ENCODE measurements at regions not wholly inside any gene's neighbourhood (a gene's known extent, or its start where the extent isn't known, plus 50 kb on each side); places are given as distances from the start of the nearest gene placed in this dataset.

DNA sequence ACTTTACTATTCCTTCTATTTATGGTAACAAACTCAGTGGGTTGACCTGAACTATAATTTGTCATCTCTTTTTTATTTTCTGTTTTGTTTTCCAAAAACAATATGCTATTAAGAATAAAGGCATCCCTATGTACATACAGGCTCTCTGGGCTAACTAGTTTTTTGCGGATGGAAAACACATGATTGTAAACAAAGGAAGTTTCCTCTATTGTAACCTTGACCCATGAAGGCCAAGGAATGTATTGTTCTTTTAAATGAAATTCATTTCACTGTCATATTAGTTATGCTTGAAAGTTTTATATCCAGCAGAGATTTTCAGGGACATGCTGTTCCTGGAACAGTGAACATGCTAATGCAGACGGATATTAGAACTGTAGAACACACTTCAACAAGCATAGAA, 705.0 kb upstream of the SEL1L start:
- no peak for ATAC-seq (ENCODE audit: low FRiP score in 2 of 2)
- Histone ChIP-seq H3K4me3 (no peak overlapping the region), H3K4me1 (no peaks in the 10 kb centered on the region), H3K9me3 (no peaks in the 10 kb centered on the region), H3K27me3 (no peaks in the 10 kb centered on the region), H3K36me3 (no peaks in the 10 kb centered on the region), H3K27ac (no peak overlapping the region)
- WGBS, 2 donors, result 46 to 57% methylated on average over 2 of the region's 2 CpGs
- TF ChIP-seq POLR2A (IDR thresholded peaks at IDR 0.05) (no peak), EP300 (IDR thresholded peaks at IDR 0.05) (no peak), POLR2AphosphoS5 (IDR thresholded peaks at IDR 0.05) (no peak)
- TF ChIP-seq, protein P1, sequence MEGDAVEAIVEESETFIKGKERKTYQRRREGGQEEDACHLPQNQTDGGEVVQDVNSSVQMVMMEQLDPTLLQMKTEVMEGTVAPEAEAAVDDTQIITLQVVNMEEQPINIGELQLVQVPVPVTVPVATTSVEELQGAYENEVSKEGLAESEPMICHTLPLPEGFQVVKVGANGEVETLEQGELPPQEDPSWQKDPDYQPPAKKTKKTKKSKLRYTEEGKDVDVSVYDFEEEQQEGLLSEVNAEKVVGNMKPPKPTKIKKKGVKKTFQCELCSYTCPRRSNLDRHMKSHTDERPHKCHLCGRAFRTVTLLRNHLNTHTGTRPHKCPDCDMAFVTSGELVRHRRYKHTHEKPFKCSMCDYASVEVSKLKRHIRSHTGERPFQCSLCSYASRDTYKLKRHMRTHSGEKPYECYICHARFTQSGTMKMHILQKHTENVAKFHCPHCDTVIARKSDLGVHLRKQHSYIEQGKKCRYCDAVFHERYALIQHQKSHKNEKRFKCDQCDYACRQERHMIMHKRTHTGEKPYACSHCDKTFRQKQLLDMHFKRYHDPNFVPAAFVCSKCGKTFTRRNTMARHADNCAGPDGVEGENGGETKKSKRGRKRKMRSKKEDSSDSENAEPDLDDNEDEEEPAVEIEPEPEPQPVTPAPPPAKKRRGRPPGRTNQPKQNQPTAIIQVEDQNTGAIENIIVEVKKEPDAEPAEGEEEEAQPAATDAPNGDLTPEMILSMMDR (IDR thresholded peaks at IDR 0.05), result no peak
- no peak for DNase-seq

DNA sequence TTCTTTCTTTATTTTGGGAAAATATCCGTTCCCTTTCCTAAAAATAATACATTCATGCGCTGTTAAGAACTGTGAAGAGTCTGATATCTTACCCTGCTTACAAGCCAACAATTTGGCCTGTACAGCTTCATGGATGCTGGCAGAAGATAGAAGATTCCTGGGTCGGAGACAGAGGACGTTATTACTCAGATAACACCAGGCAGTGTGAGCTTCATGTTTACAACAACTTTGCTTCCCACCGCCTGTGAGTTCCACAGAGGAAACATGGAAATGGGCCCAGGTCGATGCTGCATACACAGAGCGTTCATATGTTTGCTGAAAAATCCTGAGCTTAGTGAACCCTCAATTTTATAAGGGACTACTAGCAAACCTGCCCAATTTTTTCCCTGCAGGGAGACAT, 705.6 kb upstream of the SEL1L start:
- WGBS, 2 donors, result 43 to 63% methylated on average over 7 of the region's 7 CpGs
- ATAC-seq (ENCODE audit: low FRiP score in 2 of 2) (no peak), DNase-seq (no peak)
- H3K36me3 ChIP-seq, result no peaks in the 10 kb centered on the region
- H3K27me3 ChIP-seq, result no peaks in the 10 kb centered on the region
- no peaks in the 10 kb centered on the region for H3K4me1 ChIP-seq
- H3K27ac ChIP-seq, result no peak overlapping the region
- TF ChIP-seq EP300 (IDR thresholded peaks at IDR 0.05) (no peak), POLR2AphosphoS5 (IDR thresholded peaks at IDR 0.05) (no peak), POLR2A (IDR thresholded peaks at IDR 0.05) (no peak)
- TF ChIP-seq, protein P1 (IDR thresholded peaks at IDR 0.05), result no peak
- H3K9me3 ChIP-seq, result no peaks in the 10 kb centered on the region
- H3K4me3 ChIP-seq, result no peak overlapping the region

DNA sequence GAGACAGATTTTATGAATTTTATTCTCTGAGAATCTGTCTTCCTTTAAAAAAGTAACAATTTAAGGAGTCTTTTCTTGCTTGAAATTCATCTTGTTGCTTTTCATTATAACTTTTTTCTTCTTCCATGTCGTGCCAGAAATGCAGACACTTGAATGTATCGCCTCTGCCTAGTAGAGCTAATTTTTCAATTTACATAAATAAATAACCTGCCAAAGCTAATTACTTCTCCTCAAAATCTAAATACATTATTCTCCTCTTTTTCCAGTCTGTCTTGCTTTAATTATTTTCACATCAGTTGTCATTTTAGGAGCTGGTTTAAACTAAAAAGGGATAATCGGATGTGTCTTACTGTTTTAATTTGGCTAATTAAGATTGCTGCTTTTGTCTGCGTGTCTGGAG, 711.1 kb upstream of the SEL1L start:
- ATAC-seq (ENCODE audit: low FRiP score in 2 of 2) (no peak), DNase-seq (no peak)
- TF ChIP-seq, protein P1 (IDR thresholded peaks at IDR 0.05), result no peak
- TF ChIP-seq POLR2AphosphoS5 (IDR thresholded peaks at IDR 0.05) (no peak), POLR2A (IDR thresholded peaks at IDR 0.05) (no peak), EP300 (IDR thresholded peaks at IDR 0.05) (no peak)
- Histone ChIP-seq H3K4me1 (no peaks in the 10 kb centered on the region), H3K27ac (no peak overlapping the region), H3K36me3 (no peaks in the 10 kb centered on the region), H3K27me3 (no peaks in the 10 kb centered on the region), H3K4me3 (no peak overlapping the region), H3K9me3 (no peaks in the 10 kb centered on the region)
- WGBS, 2 donors, result 76 to 83% methylated on average over 4 of the region's 4 CpGs

DNA sequence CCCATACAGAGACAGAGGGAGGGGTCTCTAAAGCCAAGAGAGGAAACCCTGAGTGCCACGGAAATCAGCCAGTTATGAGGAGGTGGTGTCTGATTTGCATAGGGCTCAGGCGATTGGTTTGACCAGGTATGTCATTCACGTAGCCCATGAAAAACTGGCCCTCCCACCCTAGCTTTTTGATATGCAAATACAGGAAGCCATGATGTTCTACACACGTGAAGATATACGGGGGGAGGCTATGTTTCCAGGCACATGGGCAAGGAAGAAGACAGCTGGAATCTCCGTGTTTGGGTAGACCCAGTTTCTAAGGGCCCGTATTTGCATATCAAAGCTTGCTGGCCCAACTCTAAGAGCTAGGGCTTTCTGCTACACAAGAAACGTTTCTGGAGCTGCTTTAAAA, 717.8 kb upstream of the SEL1L start:
- DNase-seq, result no peak
- Histone ChIP-seq H3K27ac (no peak overlapping the region), H3K9me3 (no peaks in the 10 kb centered on the region), H3K4me1 (no peaks in the 10 kb centered on the region), H3K27me3 (no peaks in the 10 kb centered on the region), H3K4me3 (no peak overlapping the region), H3K36me3 (no peaks in the 10 kb centered on the region)
- 78 to 81% methylated on average over 8 of the region's 8 CpGs for WGBS, 2 donors
- no peak for ATAC-seq (ENCODE audit: low FRiP score in 2 of 2)
- TF ChIP-seq EP300 (IDR thresholded peaks at IDR 0.05), result no peak
- TF ChIP-seq, protein P1 (IDR thresholded peaks at IDR 0.05), result no peak
- no peak for TF ChIP-seq POLR2A (IDR thresholded peaks at IDR 0.05)
- no peak for TF ChIP-seq POLR2AphosphoS5 (IDR thresholded peaks at IDR 0.05)

DNA sequence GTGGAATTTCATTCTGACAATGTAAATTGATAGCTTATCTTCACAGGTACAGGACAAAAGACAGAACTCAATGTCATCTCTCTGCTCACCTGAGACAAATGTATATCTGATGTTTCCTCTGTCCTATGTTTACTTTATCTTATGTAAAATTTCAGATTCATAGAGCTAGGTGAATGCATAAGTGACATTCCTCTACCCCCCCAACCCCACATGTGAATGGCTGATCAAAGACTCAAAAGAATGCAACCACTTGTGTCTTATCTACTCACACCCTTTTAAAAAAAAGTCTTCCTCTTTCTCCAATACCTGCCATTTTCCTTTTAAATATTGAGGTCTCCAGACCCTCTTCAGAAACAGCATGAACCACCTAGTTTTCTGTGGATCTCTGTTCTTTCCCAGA, 736.6 kb upstream of the SEL1L start:
- DNase-seq, result no peak
- H3K36me3 ChIP-seq, result no peaks in the 10 kb centered on the region
- no peaks in the 10 kb centered on the region for H3K27me3 ChIP-seq
- no peak for TF ChIP-seq POLR2A (IDR thresholded peaks at IDR 0.05)
- no peak for TF ChIP-seq EP300 (IDR thresholded peaks at IDR 0.05)
- no peak for TF ChIP-seq POLR2AphosphoS5 (IDR thresholded peaks at IDR 0.05)
- TF ChIP-seq, protein P1 (IDR thresholded peaks at IDR 0.05), result no peak
- no peak for ATAC-seq (ENCODE audit: low FRiP score in 2 of 2)
- H3K4me3 ChIP-seq, result no peak overlapping the region
- no peaks in the 10 kb centered on the region for H3K4me1 ChIP-seq
- no peaks in the 10 kb centered on the region for H3K9me3 ChIP-seq
- no peak overlapping the region for H3K27ac ChIP-seq

Data from upper lobe of left lung (tissue), 6 donors.